Vagina (tissue), 2 donors: ENCODE measurements at regions not wholly inside any gene's neighbourhood (a gene's known extent, or its start where the extent isn't known, plus 50 kb on each side); places are given as distances from the start of the nearest gene placed in this dataset.

Experiments
- POLR2A ChIP-seq, 2 donors: fragments of 450-650 bp; IDR thresholded peaks; one replicate each; pipeline ENCODE4 v1.6.1; 2017; ENCODE audit warnings: antibody characterized with exemption in 2 of 2, mild to moderate bottlenecking in 2 of 2, moderate library complexity in 2 of 2
- TF ChIP-seq, protein P1 (sequence below), 3 experiments: fragments of 450-650 bp in 2 of 3; fragments of 200-600 bp in 1 of 3; sonication (generic) in 1 of 3; IDR thresholded peaks; one replicate each; pipeline ENCODE4 v1.5.1; 2017 to 2019; ENCODE audit warnings: antibody characterized with exemption in 3 of 3, mild to moderate bottlenecking in 2 of 3, moderate library complexity in 2 of 3

DNA sequence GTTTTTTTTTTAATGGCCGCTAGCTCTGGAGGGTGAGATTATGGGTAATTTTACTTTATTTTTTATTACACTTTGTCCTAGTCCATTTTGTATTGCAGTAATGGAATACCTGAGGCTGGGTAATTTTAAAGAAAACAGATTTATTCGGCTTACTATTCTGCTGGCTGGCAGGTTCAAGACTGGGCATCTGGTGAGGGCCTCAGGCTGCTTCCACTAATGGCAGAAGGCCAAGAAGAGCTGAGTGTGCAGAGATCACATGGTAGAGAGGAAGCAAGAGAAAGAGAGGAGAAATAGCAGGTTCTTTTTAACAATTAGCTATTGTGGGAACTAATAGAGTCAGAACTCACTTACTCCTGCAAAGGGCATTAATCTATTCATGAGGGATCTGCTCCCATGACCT, 52.4 kb upstream of the ARHGAP28 start:
- TF ChIP-seq, protein P1, sequence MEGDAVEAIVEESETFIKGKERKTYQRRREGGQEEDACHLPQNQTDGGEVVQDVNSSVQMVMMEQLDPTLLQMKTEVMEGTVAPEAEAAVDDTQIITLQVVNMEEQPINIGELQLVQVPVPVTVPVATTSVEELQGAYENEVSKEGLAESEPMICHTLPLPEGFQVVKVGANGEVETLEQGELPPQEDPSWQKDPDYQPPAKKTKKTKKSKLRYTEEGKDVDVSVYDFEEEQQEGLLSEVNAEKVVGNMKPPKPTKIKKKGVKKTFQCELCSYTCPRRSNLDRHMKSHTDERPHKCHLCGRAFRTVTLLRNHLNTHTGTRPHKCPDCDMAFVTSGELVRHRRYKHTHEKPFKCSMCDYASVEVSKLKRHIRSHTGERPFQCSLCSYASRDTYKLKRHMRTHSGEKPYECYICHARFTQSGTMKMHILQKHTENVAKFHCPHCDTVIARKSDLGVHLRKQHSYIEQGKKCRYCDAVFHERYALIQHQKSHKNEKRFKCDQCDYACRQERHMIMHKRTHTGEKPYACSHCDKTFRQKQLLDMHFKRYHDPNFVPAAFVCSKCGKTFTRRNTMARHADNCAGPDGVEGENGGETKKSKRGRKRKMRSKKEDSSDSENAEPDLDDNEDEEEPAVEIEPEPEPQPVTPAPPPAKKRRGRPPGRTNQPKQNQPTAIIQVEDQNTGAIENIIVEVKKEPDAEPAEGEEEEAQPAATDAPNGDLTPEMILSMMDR (IDR thresholded peaks at IDR 0.05) = no peak
- no peak for TF ChIP-seq POLR2A (IDR thresholded peaks at IDR 0.05)
